OCI-LY7 (cell line): ENCODE measurements at regions not wholly inside any gene's neighbourhood (a gene's known extent, or its start where the extent isn't known, plus 50 kb on each side); places are given as distances from the start of the nearest gene placed in this dataset.

Experiments used
- BruUV-seq: library from RNA; stranded (reverse); fragments of 400-500 nt; replicated peaks from 2 replicates; lab custom pipeline; 2021; lab: Mats Ljungman, UMichigan
- CTCF ChIA-PET: fragments of 300-600 bp; sonication (Branson Sonifier 250); formaldehyde crosslinking; loops from one replicate; lab custom pipeline; 2022; ENCODE audit warnings: antibody characterized with exemption; ENCODE audit not compliant: unreplicated experiment; lab: Charles Lee
- POLR2A ChIA-PET: fragments of 300-600 bp; sonication (Branson Sonifier 250); formaldehyde crosslinking; loops from one replicate; lab custom pipeline; 2022; ENCODE audit warnings: antibody characterized with exemption; lab: Charles Lee
- DNase-seq: peaks from one replicate; pipeline ENCODE4 v3.0.0-alpha.2; 2015; ENCODE audit warnings: low spot score
- H2AFZ ChIP-seq: fragments of 200-600 bp; sonication (generic), shearing (Covaris generic); 2 replicates; pipeline ENCODE4 v1.6.1; 2014; ENCODE audit warnings: mild to moderate bottlenecking, antibody characterized with exemption, low read length, moderate library complexity
- H3K27ac ChIP-seq: fragments of 200-600 bp; sonication (generic); 2 replicates; pipeline ENCODE4 v1.5.1; 2014; ENCODE audit warnings: mixed run types, low read depth, mild to moderate bottlenecking, moderate library complexity, low read length, inconsistent platforms; ENCODE audit not compliant: poor library complexity, severe bottlenecking
- H3K36me3 ChIP-seq: fragments of 200-600 bp; sonication (generic); 2 replicates; pipeline ENCODE4 v1.6.1; 2014; ENCODE audit warnings: mild to moderate bottlenecking, antibody characterized with exemption, low read length, moderate library complexity, mixed read lengths; ENCODE audit not compliant: insufficient read depth
- H3K4me1 ChIP-seq: fragments of 200-600 bp; sonication (generic); 2 replicates; pipeline ENCODE4 v1.5.1; 2014; ENCODE audit warnings: mild to moderate bottlenecking, low read length; ENCODE audit not compliant: insufficient read depth, poor library complexity, severe bottlenecking
- H3K4me2 ChIP-seq: fragments of 200-600 bp; sonication (generic); 2 replicates; pipeline ENCODE4 v1.6.1; 2014; ENCODE audit warnings: mild to moderate bottlenecking, low read length
- H3K4me3 ChIP-seq: fragments of 200-600 bp; sonication (generic); 2 replicates; pipeline ENCODE4 v1.5.1; 2014; ENCODE audit warnings: mild to moderate bottlenecking, low read depth, low read length; ENCODE audit not compliant: poor library complexity, severe bottlenecking
- H3K79me2 ChIP-seq: fragments of 200-600 bp; sonication (generic); 2 replicates; pipeline ENCODE4 v1.6.1; 2016; ENCODE audit warnings: low read depth, mild to moderate bottlenecking, low read length, moderate library complexity, mixed read lengths; ENCODE audit not compliant: insufficient read depth
- H3K9me2 ChIP-seq: fragments of 200-600 bp; sonication (generic); 2 replicates; pipeline ENCODE4 v1.6.1; 2016; ENCODE audit warnings: mild to moderate bottlenecking, low read length, mixed read lengths; ENCODE audit not compliant: insufficient read depth
- H3K9me3 ChIP-seq: fragments of 200-600 bp; sonication (generic); 2 replicates; pipeline ENCODE4 v1.6.1; 2014; ENCODE audit warnings: mild to moderate bottlenecking, mixed run types, low read length, mixed read lengths
- H4K20me1 ChIP-seq: fragments of 200-600 bp; sonication (generic); 2 replicates; pipeline ENCODE4 v1.6.1; 2014; ENCODE audit warnings: mild to moderate bottlenecking, antibody characterized with exemption, low read length, moderate library complexity, mixed read lengths; ENCODE audit not compliant: insufficient read depth
- CTCF ChIP-seq: fragments of 200-600 bp; sonication (generic); conservative IDR thresholded peaks from 2 replicates; pipeline ENCODE4 v1.5.1; 2014; ENCODE audit warnings: mild to moderate bottlenecking, antibody characterized with exemption, low read length, moderate library complexity, mixed read lengths
- EZH2phosphoT487 ChIP-seq: fragments of 200-600 bp; sonication (generic); IDR thresholded peaks from 2 replicates; pipeline ENCODE4 v1.6.1; 2018; ENCODE audit warnings: low read depth, borderline replicate concordance, mild to moderate bottlenecking, mixed run types, antibody characterized with exemption, low read length, moderate library complexity, mixed read lengths
- intact Hi-C: fragments of 100-400 bp; cut with micrococcal nuclease; formaldehyde crosslinking; loops from one replicate; pipeline ENCODE4 v1.10.0; 2022; ENCODE audit not compliant: unreplicated experiment

- Histone ChIP-seq H3K79me2 (no peaks in the 10 kb centered on the region), H3K4me3 (no peak overlapping the region), H3K4me2 (no peak overlapping the region), H3K9me2 (no peaks in the 10 kb centered on the region), H4K20me1 (no peaks in the 10 kb centered on the region), H3K9me3 (no peaks in the 10 kb centered on the region), H3K4me1 (no peaks in the 10 kb centered on the region), H2AFZ (no peak overlapping the region), H3K27ac (no peak overlapping the region), H3K36me3 (no peaks in the 10 kb centered on the region)
- BruUV-seq = no TSS peak
- CTCF ChIA-PET = no interaction called here
- POLR2A ChIA-PET = interaction anchor here (0.6 kb wide), 1 partner anchor 1220 kb away, joined by 3 read pairs; no protein-coding TSS in a partner anchor
- no peak for TF ChIP-seq EZH2phosphoT487
- TF ChIP-seq CTCF = no peak
- no peak for DNase-seq
- intact Hi-C loops = no loop called here
These were observed 387.3 kb upstream of the ADGRB3 start for GRCh38 chr6:68247782-68248181.

GRCh38 chr6:68240726-68241125, 394.4 kb upstream of the ADGRB3 start:
- no peak for DNase-seq
- Histone ChIP-seq H3K4me1 (no peaks in the 10 kb centered on the region), H4K20me1 (no peaks in the 10 kb centered on the region), H2AFZ (no peak overlapping the region), H3K4me3 (no peak overlapping the region), H3K27ac (no peak overlapping the region), H3K4me2 (no peak overlapping the region), H3K9me2 (no peaks in the 10 kb centered on the region), H3K36me3 (no peaks in the 10 kb centered on the region), H3K9me3 (no peaks in the 10 kb centered on the region), H3K79me2 (no peaks in the 10 kb centered on the region)
- TF ChIP-seq CTCF = no peak
- no TSS peak for BruUV-seq
- ChIA-PET POLR2A (interaction anchor here (1.0 kb wide), 1 partner anchor 14 kb away, joined by 3 read pairs; no protein-coding TSS in a partner anchor), CTCF (no interaction called here)
- intact Hi-C loops = no loop called here

GRCh38 chr6:68239034-68239433, 396.0 kb upstream of the ADGRB3 start:
- no peaks in the 10 kb centered on the region for H3K9me3 ChIP-seq
- no peak for DNase-seq
- H3K9me2 ChIP-seq = no peaks in the 10 kb centered on the region
- H4K20me1 ChIP-seq = no peaks in the 10 kb centered on the region
- CTCF ChIA-PET = no interaction called here
- H3K79me2 ChIP-seq = no peaks in the 10 kb centered on the region
- no peak overlapping the region for H2AFZ ChIP-seq
- H3K4me3 ChIP-seq = no peak overlapping the region
- no peaks in the 10 kb centered on the region for H3K36me3 ChIP-seq
- POLR2A ChIA-PET = no interaction called here
- intact Hi-C loops = no loop called here
- no peak for TF ChIP-seq EZH2phosphoT487
- TF ChIP-seq CTCF = no peak
- no peak overlapping the region for H3K4me2 ChIP-seq
- no peaks in the 10 kb centered on the region for H3K4me1 ChIP-seq
- no TSS peak for BruUV-seq
- no peak overlapping the region for H3K27ac ChIP-seq
